OCI-LY7 (cell line): ENCODE measurements at regions not wholly inside any gene's neighbourhood (a gene's known extent, or its start where the extent isn't known, plus 50 kb on each side); places are given as distances from the start of the nearest gene placed in this dataset.

Source experiments
- BruUV-seq: library from RNA; stranded (reverse); fragments of 400-500 nt; replicated peaks from 2 replicates; lab custom pipeline; 2021; lab: Mats Ljungman, UMichigan
- CTCF ChIA-PET: fragments of 300-600 bp; sonication (Branson Sonifier 250); formaldehyde crosslinking; loops from one replicate; lab custom pipeline; 2022; ENCODE audit warnings: antibody characterized with exemption; ENCODE audit not compliant: unreplicated experiment; lab: Charles Lee
- POLR2A ChIA-PET: fragments of 300-600 bp; sonication (Branson Sonifier 250); formaldehyde crosslinking; loops from one replicate; lab custom pipeline; 2022; ENCODE audit warnings: antibody characterized with exemption; lab: Charles Lee
- DNase-seq: peaks from one replicate; pipeline ENCODE4 v3.0.0-alpha.2; 2015; ENCODE audit warnings: low spot score
- H2AFZ ChIP-seq: fragments of 200-600 bp; sonication (generic), shearing (Covaris generic); 2 replicates; pipeline ENCODE4 v1.6.1; 2014; ENCODE audit warnings: mild to moderate bottlenecking, antibody characterized with exemption, low read length, moderate library complexity
- H3K27ac ChIP-seq: fragments of 200-600 bp; sonication (generic); 2 replicates; pipeline ENCODE4 v1.5.1; 2014; ENCODE audit warnings: mixed run types, low read depth, mild to moderate bottlenecking, moderate library complexity, low read length, inconsistent platforms; ENCODE audit not compliant: poor library complexity, severe bottlenecking
- H3K36me3 ChIP-seq: fragments of 200-600 bp; sonication (generic); 2 replicates; pipeline ENCODE4 v1.6.1; 2014; ENCODE audit warnings: mild to moderate bottlenecking, antibody characterized with exemption, low read length, moderate library complexity, mixed read lengths; ENCODE audit not compliant: insufficient read depth
- H3K4me1 ChIP-seq: fragments of 200-600 bp; sonication (generic); 2 replicates; pipeline ENCODE4 v1.5.1; 2014; ENCODE audit warnings: mild to moderate bottlenecking, low read length; ENCODE audit not compliant: insufficient read depth, poor library complexity, severe bottlenecking
- H3K4me2 ChIP-seq: fragments of 200-600 bp; sonication (generic); 2 replicates; pipeline ENCODE4 v1.6.1; 2014; ENCODE audit warnings: mild to moderate bottlenecking, low read length
- H3K4me3 ChIP-seq: fragments of 200-600 bp; sonication (generic); 2 replicates; pipeline ENCODE4 v1.5.1; 2014; ENCODE audit warnings: mild to moderate bottlenecking, low read depth, low read length; ENCODE audit not compliant: poor library complexity, severe bottlenecking
- H3K79me2 ChIP-seq: fragments of 200-600 bp; sonication (generic); 2 replicates; pipeline ENCODE4 v1.6.1; 2016; ENCODE audit warnings: low read depth, mild to moderate bottlenecking, low read length, moderate library complexity, mixed read lengths; ENCODE audit not compliant: insufficient read depth
- H3K9me2 ChIP-seq: fragments of 200-600 bp; sonication (generic); 2 replicates; pipeline ENCODE4 v1.6.1; 2016; ENCODE audit warnings: mild to moderate bottlenecking, low read length, mixed read lengths; ENCODE audit not compliant: insufficient read depth
- H3K9me3 ChIP-seq: fragments of 200-600 bp; sonication (generic); 2 replicates; pipeline ENCODE4 v1.6.1; 2014; ENCODE audit warnings: mild to moderate bottlenecking, mixed run types, low read length, mixed read lengths
- H4K20me1 ChIP-seq: fragments of 200-600 bp; sonication (generic); 2 replicates; pipeline ENCODE4 v1.6.1; 2014; ENCODE audit warnings: mild to moderate bottlenecking, antibody characterized with exemption, low read length, moderate library complexity, mixed read lengths; ENCODE audit not compliant: insufficient read depth
- CTCF ChIP-seq: fragments of 200-600 bp; sonication (generic); conservative IDR thresholded peaks from 2 replicates; pipeline ENCODE4 v1.5.1; 2014; ENCODE audit warnings: mild to moderate bottlenecking, antibody characterized with exemption, low read length, moderate library complexity, mixed read lengths
- EZH2phosphoT487 ChIP-seq: fragments of 200-600 bp; sonication (generic); IDR thresholded peaks from 2 replicates; pipeline ENCODE4 v1.6.1; 2018; ENCODE audit warnings: low read depth, borderline replicate concordance, mild to moderate bottlenecking, mixed run types, antibody characterized with exemption, low read length, moderate library complexity, mixed read lengths
- intact Hi-C: fragments of 100-400 bp; cut with micrococcal nuclease; formaldehyde crosslinking; loops from one replicate; pipeline ENCODE4 v1.10.0; 2022; ENCODE audit not compliant: unreplicated experiment

- DNase-seq: no peak
- H3K4me3 ChIP-seq: no peak overlapping the region
- BruUV-seq: no TSS peak
- ChIA-PET CTCF (no interaction called here), POLR2A (no interaction called here)
- no peaks in the 10 kb centered on the region for H3K79me2 ChIP-seq
- no peaks in the 10 kb centered on the region for H4K20me1 ChIP-seq
- intact Hi-C loops: no loop called here
- no peak overlapping the region for H2AFZ ChIP-seq
- H3K9me2 ChIP-seq: no peaks in the 10 kb centered on the region
- H3K9me3 ChIP-seq: no peaks in the 10 kb centered on the region
- H3K4me1 ChIP-seq: no peaks in the 10 kb centered on the region
- no peaks in the 10 kb centered on the region for H3K36me3 ChIP-seq
- no peak for TF ChIP-seq CTCF
- TF ChIP-seq EZH2phosphoT487: no peak
- H3K4me2 ChIP-seq: no peak overlapping the region
- no peak overlapping the region for H3K27ac ChIP-seq
These were observed 98.7 kb downstream of the ADAMTS15 start for GRCh38 chr11:130546901-130547694.

GRCh38 chr11:130547761-130548490, 99.5 kb downstream of the ADAMTS15 start:
- DNase-seq: no peak
- no TSS peak for BruUV-seq
- ChIA-PET POLR2A (no interaction called here), CTCF (no interaction called here)
- no peaks in the 10 kb centered on the region for H3K9me2 ChIP-seq
- H3K4me1 ChIP-seq: no peaks in the 10 kb centered on the region
- H4K20me1 ChIP-seq: no peaks in the 10 kb centered on the region
- H3K36me3 ChIP-seq: no peaks in the 10 kb centered on the region
- H2AFZ ChIP-seq: no peak overlapping the region
- no peak overlapping the region for H3K4me2 ChIP-seq
- H3K9me3 ChIP-seq: no peaks in the 10 kb centered on the region
- no peak overlapping the region for H3K27ac ChIP-seq
- TF ChIP-seq CTCF (no peak), EZH2phosphoT487 (no peak)
- intact Hi-C loops: no loop called here
- no peaks in the 10 kb centered on the region for H3K79me2 ChIP-seq
- H3K4me3 ChIP-seq: no peak overlapping the region

- TF ChIP-seq EZH2phosphoT487: no peak
- TF ChIP-seq CTCF: no peak
- H3K79me2 ChIP-seq: no peaks in the 10 kb centered on the region
- H4K20me1 ChIP-seq: no peaks in the 10 kb centered on the region
- intact Hi-C loops: no loop called here
- ChIA-PET POLR2A (no interaction called here), CTCF (no interaction called here)
- H3K36me3 ChIP-seq: no peaks in the 10 kb centered on the region
- H3K4me3 ChIP-seq: no peak overlapping the region
- no peak overlapping the region for H3K27ac ChIP-seq
- H3K9me2 ChIP-seq: no peaks in the 10 kb centered on the region
- no peak for DNase-seq
- BruUV-seq: no TSS peak
- no peak overlapping the region for H2AFZ ChIP-seq
- no peaks in the 10 kb centered on the region for H3K4me1 ChIP-seq
- no peaks in the 10 kb centered on the region for H3K9me3 ChIP-seq
- no peak overlapping the region for H3K4me2 ChIP-seq
These were observed 100.0 kb downstream of the ADAMTS15 start for GRCh38 chr11:130548491-130548833.
